OCI-LY1 (cell line): ENCODE measurements at regions not wholly inside any gene's neighbourhood (a gene's known extent, or its start where the extent isn't known, plus 50 kb on each side); places are given as distances from the start of the nearest gene placed in this dataset.

Experiments used
- EZH2 ChIP-seq: fragments of 200-600 bp; sonication (generic), shearing (Covaris generic); IDR thresholded peaks from 2 replicates; pipeline ENCODE4 v1.8.0; 2017; ENCODE audit warnings: borderline replicate concordance, mixed run types, mild to moderate bottlenecking, antibody characterized with exemption, low read length, moderate library complexity, mixed read lengths
- TF ChIP-seq, protein P1 (sequence below): fragments of 200-600 bp; sonication (generic), shearing (Covaris generic); IDR thresholded peaks from 2 replicates; pipeline ENCODE4 v1.5.1; 2017; ENCODE audit warnings: mild to moderate bottlenecking, antibody characterized with exemption, low read length, moderate library complexity, mixed read lengths

- TF ChIP-seq, protein P1, sequence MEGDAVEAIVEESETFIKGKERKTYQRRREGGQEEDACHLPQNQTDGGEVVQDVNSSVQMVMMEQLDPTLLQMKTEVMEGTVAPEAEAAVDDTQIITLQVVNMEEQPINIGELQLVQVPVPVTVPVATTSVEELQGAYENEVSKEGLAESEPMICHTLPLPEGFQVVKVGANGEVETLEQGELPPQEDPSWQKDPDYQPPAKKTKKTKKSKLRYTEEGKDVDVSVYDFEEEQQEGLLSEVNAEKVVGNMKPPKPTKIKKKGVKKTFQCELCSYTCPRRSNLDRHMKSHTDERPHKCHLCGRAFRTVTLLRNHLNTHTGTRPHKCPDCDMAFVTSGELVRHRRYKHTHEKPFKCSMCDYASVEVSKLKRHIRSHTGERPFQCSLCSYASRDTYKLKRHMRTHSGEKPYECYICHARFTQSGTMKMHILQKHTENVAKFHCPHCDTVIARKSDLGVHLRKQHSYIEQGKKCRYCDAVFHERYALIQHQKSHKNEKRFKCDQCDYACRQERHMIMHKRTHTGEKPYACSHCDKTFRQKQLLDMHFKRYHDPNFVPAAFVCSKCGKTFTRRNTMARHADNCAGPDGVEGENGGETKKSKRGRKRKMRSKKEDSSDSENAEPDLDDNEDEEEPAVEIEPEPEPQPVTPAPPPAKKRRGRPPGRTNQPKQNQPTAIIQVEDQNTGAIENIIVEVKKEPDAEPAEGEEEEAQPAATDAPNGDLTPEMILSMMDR, result no peak
- TF ChIP-seq EZH2, result no peak
Observed at GRCh38 chrX:69046996-69047490, 118.2 kb downstream of the PJA1 start.
